NCI-H446 (cell line): ENCODE measurements at regions not wholly inside any gene's neighbourhood (a gene's known extent, or its start where the extent isn't known, plus 50 kb on each side); places are given as distances from the start of the nearest gene placed in this dataset.
"Not testable (repeated sequence)": the region's sequence is repeated elsewhere in the genome, so short reads cannot be mapped to it uniquely, and the experiment has no call there.

Experiments
- DNase-seq, 2 experiments: peaks; one replicate each; lab custom pipeline; 2025; lab: John Stamatoyannopoulos, UW

- DNase-seq = no peak
Measured at GRCh38 chr2:77578354-77578753, 56.2 kb upstream of the LRRTM4 start.

GRCh38 chr2:77579076-77579769 lies 57.0 kb upstream of the LRRTM4 start:
- no peak for DNase-seq

DNA sequence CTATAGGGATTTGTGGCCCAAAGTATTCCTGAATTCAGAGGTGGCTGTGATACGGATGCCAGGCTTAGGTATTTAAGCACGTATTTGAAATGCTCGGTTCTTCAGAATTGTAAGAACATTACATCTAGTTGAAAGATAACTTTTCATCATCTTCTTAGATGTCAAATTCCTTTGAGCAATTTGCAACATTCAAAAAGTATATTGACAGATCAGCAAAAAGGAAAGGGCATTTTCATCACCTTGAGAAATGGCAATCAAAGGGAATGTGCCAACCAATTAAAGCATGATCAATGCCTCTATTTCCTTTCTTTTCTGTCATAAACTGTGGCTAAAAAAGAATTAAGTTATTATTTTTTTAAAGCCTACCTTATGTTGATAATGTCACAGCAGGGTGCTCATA lies 66.3 kb upstream of the LRRTM4 start:
- no peak for DNase-seq

DNA sequence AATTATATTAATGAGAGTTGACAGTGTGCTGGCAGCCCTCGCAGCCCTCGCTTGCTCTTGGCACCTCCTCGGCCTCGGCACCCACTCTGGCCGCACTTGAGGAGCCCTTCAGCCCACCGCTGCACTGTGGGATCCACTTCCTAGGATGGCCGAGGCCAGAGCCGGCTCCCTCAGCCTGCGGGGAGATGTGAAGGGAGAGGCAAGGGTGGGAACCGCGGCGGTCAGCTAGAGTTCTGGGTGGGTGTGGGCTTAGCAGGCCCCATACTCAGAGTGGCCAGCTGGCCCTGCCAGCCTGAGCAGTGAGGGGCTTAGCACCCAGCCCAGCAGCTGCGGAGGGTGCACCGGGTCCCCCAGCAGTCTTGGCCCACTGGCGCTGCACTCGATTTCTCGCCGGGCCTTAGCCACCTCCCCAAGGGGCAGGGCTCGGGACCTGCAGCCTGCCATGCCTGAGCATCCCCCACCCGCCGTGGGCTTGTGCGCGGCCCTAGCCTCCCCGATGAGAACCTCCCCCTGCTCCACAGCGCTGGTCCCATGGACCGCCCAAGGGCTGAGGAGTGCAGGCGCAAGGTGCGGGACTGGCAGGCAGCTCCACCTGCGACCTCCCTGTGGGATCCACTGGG lies 68.2 kb upstream of the LRRTM4 start:
- no peak for DNase-seq

GRCh38 chr2:77592955-77593354 lies 70.8 kb upstream of the LRRTM4 start:
- not testable (repeated sequence) for DNase-seq

DNA sequence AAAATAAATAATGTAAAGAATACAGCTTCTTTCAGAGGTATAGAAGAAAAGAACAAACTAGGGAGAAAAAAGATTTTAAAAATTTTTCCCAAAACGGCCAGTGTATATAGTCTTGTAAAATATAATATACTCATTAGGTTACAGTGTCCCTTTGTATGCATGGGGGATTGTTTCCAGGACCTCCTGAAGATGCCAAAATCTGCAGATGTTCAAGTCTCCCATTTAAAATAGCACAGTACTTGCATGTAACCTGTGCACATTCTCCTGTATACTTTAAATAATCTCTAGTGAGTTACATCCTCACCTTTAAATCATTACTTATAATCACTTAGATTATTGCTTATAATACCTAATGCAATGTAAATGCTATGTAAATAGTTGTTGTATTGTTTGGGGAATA lies 80.6 kb upstream of the LRRTM4 start:
- DNase-seq = no peak

- DNase-seq = no peak
Measured at GRCh38 chr2:77604953-77605929, 83.1 kb upstream of the LRRTM4 start.

DNA sequence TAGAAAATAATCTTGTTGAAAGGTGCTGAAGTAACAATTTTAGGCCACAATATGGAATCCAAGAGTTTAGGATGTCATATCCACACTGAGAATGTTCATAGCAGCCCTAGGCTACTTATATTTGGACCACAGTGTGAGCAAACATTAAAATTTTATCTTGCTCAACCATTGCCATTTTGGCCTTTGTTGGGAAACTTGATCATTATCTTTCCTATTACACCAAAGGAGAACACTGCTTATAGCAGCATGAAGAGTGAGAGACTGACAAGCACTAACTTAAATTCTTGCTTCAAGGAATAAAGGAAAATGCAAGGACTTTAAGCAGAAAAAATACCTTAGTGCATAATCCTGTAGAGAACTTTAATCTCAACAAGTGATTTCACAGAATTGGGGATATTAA lies 86.3 kb upstream of the LRRTM4 start:
- no peak for DNase-seq

DNA sequence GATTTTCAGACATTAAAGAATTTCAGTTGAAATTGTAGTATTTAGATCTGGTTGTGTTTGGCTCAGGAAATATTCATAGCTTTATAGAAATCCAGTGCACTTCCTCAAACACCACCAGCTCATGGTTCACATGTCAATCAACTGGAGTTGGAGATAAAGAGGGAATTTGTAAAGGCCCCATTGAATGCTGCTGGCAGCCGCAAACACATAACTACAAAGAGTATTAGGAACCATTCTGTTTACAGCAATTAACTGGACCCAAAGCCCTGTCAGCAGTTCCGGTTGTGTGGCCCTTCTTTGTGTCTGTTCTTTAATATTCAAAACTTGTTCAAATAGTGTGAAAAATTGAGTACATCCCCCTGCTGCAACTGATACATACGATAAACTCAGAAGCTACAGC lies 107.4 kb upstream of the LRRTM4 start:
- no peak for DNase-seq

- no peak for DNase-seq
Measured at GRCh38 chr2:77631007-77631406, 108.8 kb upstream of the LRRTM4 start.

- no peak for DNase-seq
Measured at GRCh38 chr2:77633601-77634000, 111.4 kb upstream of the LRRTM4 start.

DNA sequence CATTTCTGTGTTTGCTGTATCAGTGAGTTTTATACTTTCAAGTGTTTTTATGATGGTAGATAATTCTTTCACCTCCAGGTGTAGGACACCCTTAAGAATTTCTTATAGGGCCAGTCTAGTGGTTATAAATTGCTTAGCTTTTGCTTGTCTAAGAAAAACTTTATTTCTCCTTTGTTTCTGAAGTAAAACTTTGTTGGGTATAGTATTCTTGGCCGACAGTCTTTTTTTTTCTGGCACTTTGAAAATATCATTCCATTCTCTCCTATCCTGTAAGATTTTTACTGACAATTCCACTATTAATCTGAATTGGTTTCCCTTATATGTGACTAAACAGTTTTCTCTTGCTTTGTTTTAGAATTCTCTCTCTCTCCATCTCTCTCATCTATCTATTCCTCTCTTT lies 118.7 kb upstream of the LRRTM4 start:
- no peak for DNase-seq

GRCh38 chr2:77642339-77642738 lies 120.2 kb upstream of the LRRTM4 start:
- no peak for DNase-seq

DNA sequence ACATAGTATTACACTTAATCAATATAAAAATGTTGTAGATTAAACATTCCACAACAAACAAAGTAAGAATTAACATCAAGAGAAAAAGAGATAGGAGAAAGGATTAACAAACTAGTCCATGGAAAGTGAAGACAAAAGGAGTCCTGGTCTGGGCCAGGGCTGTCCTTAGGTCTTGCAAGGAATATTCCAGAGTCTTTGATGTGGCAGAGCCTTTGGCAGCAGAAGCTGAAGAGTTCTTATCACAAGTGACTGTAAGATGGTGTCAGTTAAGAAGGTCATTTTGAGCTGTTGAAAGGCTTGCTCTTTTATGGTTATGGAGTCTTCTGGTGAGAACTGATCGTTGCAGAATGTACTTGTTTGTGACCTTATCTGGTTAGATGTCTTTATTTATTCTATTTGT lies 127.7 kb upstream of the LRRTM4 start:
- no peak for DNase-seq

- no peak for DNase-seq
Measured at GRCh38 chr2:77652499-77652898, 130.3 kb upstream of the LRRTM4 start.

DNA sequence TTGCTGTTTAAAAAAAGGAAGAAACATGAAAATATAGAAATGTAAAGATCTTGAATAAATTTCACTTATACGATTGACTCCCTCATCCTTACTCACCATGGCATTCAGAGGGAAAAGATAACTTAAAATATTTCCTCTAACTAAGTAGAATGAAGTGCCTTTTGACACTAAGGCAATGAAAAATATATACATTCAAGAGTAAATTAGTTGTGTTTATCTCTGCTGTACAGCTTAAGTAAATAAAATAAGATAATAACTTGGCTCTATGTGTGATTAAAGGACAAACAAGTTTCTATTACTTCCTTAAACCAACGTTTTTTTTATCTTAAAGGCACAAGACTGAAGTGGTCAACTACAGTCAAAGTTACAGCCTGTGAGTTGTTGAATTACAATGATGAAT lies 142.3 kb upstream of the LRRTM4 start:
- DNase-seq = no peak

GRCh38 chr2:77666251-77666980 lies 144.2 kb upstream of the LRRTM4 start:
- DNase-seq = no peak

DNA sequence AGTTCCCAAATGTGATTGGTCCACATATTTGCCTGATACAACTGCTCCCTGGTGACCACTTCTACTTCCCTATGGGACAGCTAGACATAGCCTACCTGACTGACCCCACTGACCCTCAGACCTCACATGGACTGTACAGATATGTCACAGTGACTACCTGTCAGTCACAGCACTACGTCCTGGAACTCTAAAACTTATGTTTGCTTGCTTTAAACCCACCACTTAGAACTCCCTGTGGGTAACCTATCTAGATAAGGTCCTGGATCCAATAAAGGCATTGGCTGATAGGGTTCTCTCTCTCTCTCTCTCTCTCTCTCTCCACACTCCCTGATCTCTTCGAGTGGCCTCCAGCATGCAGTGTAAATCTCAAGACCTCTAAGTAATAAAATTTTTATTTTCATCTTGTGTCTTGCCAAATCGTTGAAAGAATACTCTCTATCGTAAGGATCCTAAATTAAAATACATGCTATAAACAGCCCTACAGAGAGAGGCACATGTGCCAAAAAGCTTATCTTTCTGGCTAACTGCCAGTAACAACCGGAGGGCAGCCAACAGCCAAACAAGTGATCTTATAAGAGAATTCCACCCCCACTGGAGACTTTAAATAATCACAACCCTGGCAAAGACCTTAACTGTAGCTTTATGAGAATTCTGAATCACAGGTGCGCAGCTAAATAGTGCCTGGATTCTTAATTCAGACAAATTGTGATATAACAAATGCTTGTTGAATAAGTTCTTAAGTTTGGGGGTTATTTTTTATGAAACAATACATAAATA lies 162.6 kb upstream of the LRRTM4 start:
- DNase-seq = not testable (repeated sequence)

GRCh38 chr2:77712601-77713000 lies 190.4 kb upstream of the LRRTM4 start:
- no peak for DNase-seq

DNA sequence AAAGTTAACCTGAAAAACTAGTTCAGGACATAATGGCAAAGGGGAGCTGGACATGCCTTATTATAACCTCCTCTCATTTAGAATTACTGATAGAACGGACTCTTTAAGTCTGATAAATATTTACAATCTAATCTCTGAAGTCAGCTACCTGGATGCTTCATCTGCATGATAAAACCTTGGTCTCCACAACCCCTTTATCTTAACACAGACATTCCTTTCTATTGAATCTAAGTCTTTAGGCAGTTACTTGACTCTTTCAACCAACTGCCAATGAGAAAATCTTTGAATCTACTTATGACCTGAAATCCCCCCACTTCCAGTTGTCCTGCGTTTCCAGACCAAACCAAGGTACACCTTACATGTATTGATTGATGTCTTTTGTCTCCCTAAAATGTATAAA lies 191.2 kb upstream of the LRRTM4 start:
- no peak for DNase-seq

GRCh38 chr2:77720115-77720514 lies 197.9 kb upstream of the LRRTM4 start:
- no peak for DNase-seq
